ACC112 (cell line): ENCODE measurements at regions not wholly inside any gene's neighbourhood (a gene's known extent, or its start where the extent isn't known, plus 50 kb on each side); places are given as distances from the start of the nearest gene placed in this dataset.

Source experiments
- H2AFZ ChIP-seq: fragments of 200-600 bp; sonication (generic); one replicate; pipeline ENCODE4 v1.6.0; 2017; ENCODE audit warnings: antibody characterized with exemption, low read length; ENCODE audit not compliant: unreplicated experiment
- H3K27ac ChIP-seq: fragments of 200-600 bp; sonication (generic); 2 replicates; pipeline ENCODE4 v1.5.1; 2014; ENCODE audit warnings: low read depth, mild to moderate bottlenecking, antibody characterized with exemption, low read length, moderate library complexity
- H3K27me3 ChIP-seq: fragments of 200-600 bp; sonication (generic); 2 replicates; pipeline ENCODE4 v1.6.1; 2014; ENCODE audit warnings: mild to moderate bottlenecking, antibody characterized with exemption, low read length, moderate library complexity, mixed read lengths; ENCODE audit not compliant: insufficient read depth
- H3K36me3 ChIP-seq: fragments of 200-600 bp; sonication (generic); 2 replicates; pipeline ENCODE4 v1.6.1; 2016; ENCODE audit warnings: mild to moderate bottlenecking, antibody characterized with exemption, low read length, moderate library complexity, mixed read lengths; ENCODE audit not compliant: insufficient read depth
- H3K4me1 ChIP-seq: fragments of 200-600 bp; sonication (generic); one replicate; pipeline ENCODE4 v1.6.1; 2016; ENCODE audit warnings: low read length, mixed read lengths; ENCODE audit not compliant: insufficient read depth, unreplicated experiment, control insufficient read depth
- H3K4me3 ChIP-seq: fragments of 200-600 bp; sonication (generic); 2 replicates; pipeline ENCODE4 v1.5.1; 2014; ENCODE audit warnings: mild to moderate bottlenecking, low read depth, low read length
- H3K79me2 ChIP-seq: fragments of 200-600 bp; sonication (generic); one replicate; pipeline ENCODE4 v1.6.0; 2016; ENCODE audit warnings: low read length; ENCODE audit not compliant: control insufficient read depth, unreplicated experiment, insufficient read depth

DNA sequence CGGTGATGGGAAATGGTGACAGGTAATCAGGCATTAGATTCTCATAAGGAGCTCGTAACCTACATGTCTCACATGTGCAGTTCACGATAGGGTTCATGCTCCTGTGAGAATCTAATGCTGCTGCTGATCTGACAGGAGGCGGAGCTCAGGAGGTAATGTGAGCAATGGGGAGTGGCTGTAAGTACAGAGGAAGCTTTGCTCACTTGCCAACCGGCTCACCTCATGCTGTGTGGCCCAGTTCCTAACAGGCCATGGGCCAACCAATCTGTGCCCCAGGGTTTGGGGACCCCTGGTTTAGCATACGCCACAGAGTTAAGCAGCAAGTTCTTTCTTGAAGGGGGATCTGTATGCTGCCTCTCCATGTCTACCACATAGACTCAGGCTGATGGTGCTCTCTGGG is 133.1 kb downstream of the IQUB start:
- no peaks in the 10 kb centered on the region for H3K79me2 ChIP-seq
- H3K27me3 ChIP-seq = no peaks in the 10 kb centered on the region
- no peaks in the 10 kb centered on the region for H3K36me3 ChIP-seq
- H3K27ac ChIP-seq = no peak overlapping the region
- no peaks in the 10 kb centered on the region for H3K4me1 ChIP-seq
- no peak overlapping the region for H2AFZ ChIP-seq
- no peak overlapping the region for H3K4me3 ChIP-seq

GRCh38 chr7:123400196-123400595 is 134.2 kb downstream of the IQUB start:
- no peak overlapping the region for H3K27ac ChIP-seq

GRCh38 chr7:123398921-123399320 is 135.5 kb downstream of the IQUB start:
- Histone ChIP-seq H3K4me1 (no peaks in the 10 kb centered on the region), H3K27ac (no peak overlapping the region), H2AFZ (no peak overlapping the region), H3K4me3 (no peak overlapping the region), H3K27me3 (no peaks in the 10 kb centered on the region), H3K79me2 (no peaks in the 10 kb centered on the region), H3K36me3 (no peaks in the 10 kb centered on the region)

More at GRCh38 chr7:123400196-123400595, 134.2 kb downstream of the IQUB start:
- Histone ChIP-seq H3K4me3 (no peak overlapping the region), H3K4me1 (no peaks in the 10 kb centered on the region), H3K36me3 (no peaks in the 10 kb centered on the region), H2AFZ (no peak overlapping the region), H3K27me3 (no peaks in the 10 kb centered on the region), H3K79me2 (no peaks in the 10 kb centered on the region)

- Histone ChIP-seq H3K4me3 (no peak overlapping the region), H3K36me3 (no peaks in the 10 kb centered on the region), H3K4me1 (no peaks in the 10 kb centered on the region), H2AFZ (no peak overlapping the region), H3K27me3 (no peaks in the 10 kb centered on the region), H3K27ac (no peak overlapping the region), H3K79me2 (no peaks in the 10 kb centered on the region)
These were observed 136.6 kb downstream of the IQUB start for GRCh38 chr7:123397746-123398338.

DNA sequence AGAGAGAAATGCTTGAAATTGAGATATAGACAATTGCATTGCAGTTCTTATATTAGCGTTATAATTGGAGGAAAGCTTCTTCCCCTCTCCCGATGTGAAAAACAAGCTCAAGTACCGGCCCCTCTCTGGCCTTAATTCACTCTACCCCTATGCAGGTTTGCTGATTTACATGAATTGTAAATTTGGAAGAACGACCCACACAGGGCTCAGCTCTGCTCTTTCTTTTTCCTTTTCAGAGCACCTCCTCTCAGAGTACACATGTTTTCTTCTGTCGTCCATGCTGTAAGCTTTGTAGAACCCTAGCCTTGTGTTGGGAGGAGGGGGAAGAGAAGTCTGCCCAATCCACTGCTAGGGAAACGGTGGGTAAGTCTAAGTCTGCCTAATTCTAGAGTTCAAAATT is 140.8 kb downstream of the IQUB start:
- H3K4me3 ChIP-seq = no peak overlapping the region
- H3K27ac ChIP-seq = no peak overlapping the region
- H2AFZ ChIP-seq = no peak overlapping the region

DNA sequence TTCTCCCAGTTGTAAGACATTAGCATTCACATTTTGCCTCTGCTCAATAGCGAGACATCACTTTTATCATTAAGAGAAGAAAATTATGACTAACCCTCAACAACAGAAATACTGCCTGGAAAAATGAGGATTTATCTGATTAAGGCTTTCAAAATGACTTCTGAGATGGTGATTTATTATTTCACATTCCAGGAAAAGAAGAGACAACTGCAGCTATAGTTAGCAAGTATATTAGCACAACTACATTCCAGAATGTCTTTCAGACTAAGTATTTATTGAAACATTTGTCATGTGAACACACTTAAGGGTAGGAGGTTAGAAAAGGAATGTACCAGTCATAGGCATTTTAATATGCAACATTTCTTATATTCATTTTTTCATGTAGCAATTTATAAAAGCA is 162.0 kb downstream of the IQUB start:
- Histone ChIP-seq H3K27me3 (no peaks in the 10 kb centered on the region), H3K4me3 (no peak overlapping the region), H3K79me2 (no peaks in the 10 kb centered on the region), H2AFZ (no peak overlapping the region), H3K27ac (no peak overlapping the region), H3K36me3 (no peaks in the 10 kb centered on the region), H3K4me1 (no peaks in the 10 kb centered on the region)

More for the DNA sequence above, 140.8 kb downstream of the IQUB start:
- Histone ChIP-seq H3K27me3 (no peaks in the 10 kb centered on the region), H3K79me2 (no peaks in the 10 kb centered on the region), H3K4me1 (no peaks in the 10 kb centered on the region), H3K36me3 (no peaks in the 10 kb centered on the region)

DNA sequence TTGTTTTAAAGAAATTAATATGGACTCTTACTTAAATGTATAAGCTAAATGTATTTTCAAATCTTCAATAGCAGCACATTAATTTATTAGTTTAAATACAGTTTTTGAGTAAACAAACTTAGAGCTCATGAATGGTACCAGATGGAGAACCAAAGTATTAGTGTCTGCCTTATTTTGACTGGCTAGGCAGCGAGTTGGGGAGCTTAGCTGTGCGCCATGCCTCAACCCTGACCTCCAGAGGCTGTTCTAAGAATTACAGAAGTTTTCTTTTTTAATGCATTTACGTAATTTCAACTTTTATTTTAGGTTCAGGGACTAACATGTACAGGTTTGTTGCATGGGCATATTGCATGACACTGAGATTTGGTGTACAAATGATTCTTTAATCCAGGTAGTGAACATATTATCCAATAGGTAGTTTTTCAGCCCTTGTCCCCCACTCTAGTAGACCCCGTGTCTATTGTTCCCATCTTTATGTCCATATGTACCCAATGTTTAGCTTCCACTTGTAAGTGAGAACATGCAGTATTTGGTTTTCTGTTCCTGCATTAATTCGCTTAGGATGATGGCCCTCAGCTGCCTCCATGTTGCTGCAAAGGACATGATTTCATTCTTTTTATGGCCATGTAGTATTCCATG is 166.8 kb downstream of the IQUB start:
- H3K27me3 ChIP-seq = no peaks in the 10 kb centered on the region
- no peak overlapping the region for H3K4me3 ChIP-seq
- H2AFZ ChIP-seq = no peak overlapping the region
- H3K79me2 ChIP-seq = no peaks in the 10 kb centered on the region
- H3K27ac ChIP-seq = no peak overlapping the region
- H3K4me1 ChIP-seq = peaks cover 10% of the 10 kb centered on the region
- H3K36me3 ChIP-seq = no peaks in the 10 kb centered on the region

DNA sequence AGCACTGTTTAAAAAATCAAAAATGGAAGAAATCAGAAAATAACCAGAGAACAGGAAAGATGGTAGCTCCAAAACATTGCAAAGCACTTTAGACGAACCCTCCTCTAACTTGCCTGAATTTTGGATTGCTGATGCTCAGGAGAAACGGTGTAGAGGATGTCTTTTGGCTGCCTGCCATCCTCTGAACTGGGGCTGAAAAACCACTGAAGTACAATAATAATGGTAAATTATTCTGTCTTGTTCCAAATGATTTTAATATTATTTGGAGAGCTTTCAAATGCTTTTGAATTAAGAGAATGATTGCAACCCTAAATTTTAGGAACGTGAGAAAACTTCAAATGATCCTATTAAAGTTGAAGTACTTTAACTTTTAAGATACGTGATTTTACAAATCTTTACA is 167.3 kb upstream of the SLC13A1 start:
- H3K27me3 ChIP-seq = no peaks in the 10 kb centered on the region
- no peaks in the 10 kb centered on the region for H3K79me2 ChIP-seq
- H3K4me3 ChIP-seq = no peak overlapping the region
- H2AFZ ChIP-seq = no peak overlapping the region
- peaks cover 10% of the 10 kb centered on the region for H3K4me1 ChIP-seq
- no peak overlapping the region for H3K27ac ChIP-seq
- H3K36me3 ChIP-seq = no peaks in the 10 kb centered on the region

DNA sequence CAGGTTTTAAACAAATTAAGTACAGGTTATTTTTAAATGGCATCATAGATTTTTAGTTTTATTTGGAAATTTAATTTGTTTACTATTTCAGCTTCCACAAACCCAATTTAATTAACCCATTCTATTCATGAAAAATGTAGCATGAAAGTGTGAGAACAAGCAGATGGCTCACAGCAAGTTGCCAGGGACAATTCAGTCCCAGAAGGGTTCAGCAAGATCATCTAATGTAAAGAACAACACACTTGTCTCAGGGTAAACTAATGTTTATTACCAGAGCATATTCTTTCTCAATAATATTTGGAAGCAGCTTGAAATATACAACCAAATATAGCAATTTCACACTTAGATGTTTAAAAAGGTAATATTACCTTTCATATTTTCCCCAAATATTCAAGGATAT is 166.9 kb upstream of the SLC13A1 start:
- H3K36me3 ChIP-seq = no peaks in the 10 kb centered on the region
- H3K4me1 ChIP-seq = peaks cover 10% of the 10 kb centered on the region
- H2AFZ ChIP-seq = no peak overlapping the region
- H3K27me3 ChIP-seq = no peaks in the 10 kb centered on the region
- no peak overlapping the region for H3K4me3 ChIP-seq
- H3K27ac ChIP-seq = no peak overlapping the region
- H3K79me2 ChIP-seq = no peaks in the 10 kb centered on the region

- H2AFZ ChIP-seq = no peak overlapping the region
- H3K79me2 ChIP-seq = no peaks in the 10 kb centered on the region
- H3K27ac ChIP-seq = no peak overlapping the region
- no peaks in the 10 kb centered on the region for H3K27me3 ChIP-seq
- peaks cover 5% of the 10 kb centered on the region for H3K4me1 ChIP-seq
- H3K36me3 ChIP-seq = no peaks in the 10 kb centered on the region
- no peak overlapping the region for H3K4me3 ChIP-seq
These were observed 160.9 kb upstream of the SLC13A1 start for GRCh38 chr7:123360631-123361030.

- Histone ChIP-seq H3K27ac (no peak overlapping the region), H3K4me1 (peaks cover 21% of the 10 kb centered on the region), H3K79me2 (no peaks in the 10 kb centered on the region), H3K36me3 (no peaks in the 10 kb centered on the region), H3K27me3 (no peaks in the 10 kb centered on the region), H3K4me3 (no peak overlapping the region), H2AFZ (no peak overlapping the region)
These were observed 155.9 kb upstream of the SLC13A1 start for GRCh38 chr7:123355576-123356190.
